ENCODE measurements at regions not wholly inside any gene's neighbourhood (a gene's known extent, or its start where the extent isn't known, plus 50 kb on each side); places are given as distances from the start of the nearest gene placed in this dataset.

- no peak for TF ChIP-seq CTCF (conservative IDR thresholded peaks at IDR 0.05)
- no peak for TF ChIP-seq ZFX (IDR thresholded peaks at IDR 0.05)
Observed at GRCh38 chr2:41722668-41723369, 325.0 kb upstream of the PKDCC start.
